VCaP (cell line): ENCODE measurements at regions not wholly inside any gene's neighbourhood (a gene's known extent, or its start where the extent isn't known, plus 50 kb on each side); places are given as distances from the start of the nearest gene placed in this dataset.

ENCODE experiments used
- H3K27ac ChIP-seq: fragments of 450-650 bp; 2 replicates; pipeline ENCODE4 v1.5.1; 2017
- TF ChIP-seq, protein P1 (sequence below): fragments of 450-650 bp; conservative IDR thresholded peaks from 2 replicates; pipeline ENCODE4 v1.5.1; 2017; ENCODE audit warnings: mild to moderate bottlenecking, moderate library complexity

DNA sequence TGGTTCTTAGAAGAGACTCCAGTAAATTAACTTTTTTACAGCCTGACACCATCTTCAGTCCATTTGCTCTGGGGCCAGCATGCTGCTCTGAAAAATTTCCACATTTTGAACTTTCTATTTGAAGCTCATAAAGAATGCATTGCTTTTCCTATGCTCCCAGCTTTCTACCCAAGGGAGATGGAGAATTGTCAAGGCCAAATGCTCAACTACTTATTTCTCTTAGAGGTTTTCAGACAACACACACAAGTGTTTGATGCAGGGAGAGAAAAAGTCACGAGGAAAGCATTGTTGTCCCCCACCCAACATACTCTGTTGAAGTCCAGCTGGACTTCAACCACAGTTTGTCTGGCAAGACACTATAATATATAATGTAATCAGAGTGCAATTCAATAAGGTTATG lies 100.3 kb upstream of the CADPS start:
- TF ChIP-seq, protein P1, sequence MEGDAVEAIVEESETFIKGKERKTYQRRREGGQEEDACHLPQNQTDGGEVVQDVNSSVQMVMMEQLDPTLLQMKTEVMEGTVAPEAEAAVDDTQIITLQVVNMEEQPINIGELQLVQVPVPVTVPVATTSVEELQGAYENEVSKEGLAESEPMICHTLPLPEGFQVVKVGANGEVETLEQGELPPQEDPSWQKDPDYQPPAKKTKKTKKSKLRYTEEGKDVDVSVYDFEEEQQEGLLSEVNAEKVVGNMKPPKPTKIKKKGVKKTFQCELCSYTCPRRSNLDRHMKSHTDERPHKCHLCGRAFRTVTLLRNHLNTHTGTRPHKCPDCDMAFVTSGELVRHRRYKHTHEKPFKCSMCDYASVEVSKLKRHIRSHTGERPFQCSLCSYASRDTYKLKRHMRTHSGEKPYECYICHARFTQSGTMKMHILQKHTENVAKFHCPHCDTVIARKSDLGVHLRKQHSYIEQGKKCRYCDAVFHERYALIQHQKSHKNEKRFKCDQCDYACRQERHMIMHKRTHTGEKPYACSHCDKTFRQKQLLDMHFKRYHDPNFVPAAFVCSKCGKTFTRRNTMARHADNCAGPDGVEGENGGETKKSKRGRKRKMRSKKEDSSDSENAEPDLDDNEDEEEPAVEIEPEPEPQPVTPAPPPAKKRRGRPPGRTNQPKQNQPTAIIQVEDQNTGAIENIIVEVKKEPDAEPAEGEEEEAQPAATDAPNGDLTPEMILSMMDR: no peak
- no peak overlapping the region for H3K27ac ChIP-seq

DNA sequence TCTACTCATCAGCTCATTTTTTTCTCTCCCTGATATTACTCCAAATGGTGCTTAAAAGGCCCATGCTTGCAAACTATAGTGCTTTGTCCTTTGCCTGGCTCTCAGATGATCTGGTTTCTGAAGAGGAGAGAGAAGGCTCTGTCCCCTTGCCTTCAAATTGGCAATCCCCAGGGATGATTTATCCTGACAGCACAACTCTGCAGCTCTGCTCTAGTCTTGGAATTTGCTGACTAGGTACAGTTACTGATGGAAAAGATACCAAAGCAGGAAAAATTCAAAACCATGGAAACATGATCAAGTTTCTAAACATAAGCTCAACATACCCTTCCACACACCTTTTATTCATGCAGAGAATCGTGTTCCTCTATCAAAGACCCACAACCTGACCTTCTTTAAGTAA lies 106.7 kb upstream of the CADPS start:
- TF ChIP-seq, protein P1: no peak
- H3K27ac ChIP-seq: no peak overlapping the region

DNA sequence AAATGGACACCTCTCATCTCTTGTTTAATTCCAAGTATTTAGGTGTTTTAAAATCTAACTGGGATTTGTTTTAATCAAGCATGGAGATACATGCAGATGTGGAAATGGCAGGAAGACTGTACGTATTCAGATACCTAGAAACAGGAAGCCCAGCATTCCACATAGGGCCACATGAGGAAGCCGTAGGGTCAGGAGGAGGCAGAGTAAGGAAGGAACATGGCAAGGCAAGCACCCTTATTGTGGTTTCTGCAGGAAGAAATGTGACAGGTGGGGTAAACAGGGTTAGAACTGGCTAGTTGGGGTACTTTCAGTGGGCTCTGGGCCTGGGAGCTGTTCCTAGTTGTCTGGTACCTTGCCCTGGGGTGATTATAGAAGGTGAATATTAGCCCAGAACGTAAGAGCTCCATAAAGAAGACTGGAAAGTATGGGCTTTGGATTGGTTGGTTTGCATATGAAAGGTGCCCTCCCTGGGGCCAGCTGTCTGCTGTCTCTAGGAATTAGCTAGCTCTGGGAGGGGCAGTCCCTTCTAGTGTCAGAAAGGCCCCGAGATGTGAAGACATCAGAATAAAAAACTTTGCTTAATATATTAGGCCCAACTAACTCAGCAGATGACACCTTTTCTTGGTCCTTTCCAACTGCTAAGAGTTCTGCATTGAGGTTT lies 107.7 kb upstream of the CADPS start:
- no peak overlapping the region for H3K27ac ChIP-seq
- TF ChIP-seq, protein P1: no peak

DNA sequence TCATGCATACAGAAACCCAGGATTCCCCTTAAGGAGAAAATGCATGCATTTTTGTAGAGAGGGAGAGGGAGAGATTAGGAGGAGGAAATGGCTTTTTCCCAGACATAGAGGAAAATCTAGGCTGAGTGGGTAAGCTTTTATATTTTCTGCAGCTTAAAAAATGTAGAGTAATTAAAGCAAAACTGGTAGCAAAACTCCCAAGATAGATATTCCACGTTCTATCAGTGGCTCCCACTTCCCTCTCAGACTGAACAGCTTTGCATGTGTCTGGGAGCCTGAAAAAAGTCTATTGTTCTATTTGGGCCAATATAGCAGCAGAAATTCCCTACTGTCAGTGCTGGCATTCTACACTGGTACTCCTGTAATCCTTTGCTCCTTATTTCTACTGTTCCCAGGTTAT lies 110.8 kb upstream of the CADPS start:
- H3K27ac ChIP-seq: no peak overlapping the region
- TF ChIP-seq, protein P1: no peak

DNA sequence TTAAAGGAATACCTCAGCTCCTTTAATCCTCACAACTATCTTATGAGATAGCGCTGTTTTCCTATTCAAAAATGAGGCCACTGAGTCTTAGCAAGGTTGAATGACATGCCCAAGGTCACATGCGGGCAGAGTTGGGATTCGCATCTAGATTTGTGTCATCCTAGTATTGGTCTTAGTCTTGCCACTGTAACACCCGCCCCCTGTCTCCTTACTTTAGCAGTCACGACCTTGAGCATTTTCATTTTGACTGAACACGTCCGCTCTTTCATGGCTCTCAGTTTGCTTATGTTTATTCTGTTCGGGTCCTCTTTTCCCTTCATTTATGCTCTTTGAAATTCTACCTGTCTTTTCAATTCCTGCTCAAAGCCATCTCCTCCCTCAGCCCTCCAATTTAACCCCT lies 112.5 kb upstream of the CADPS start:
- TF ChIP-seq, protein P1: no peak
- no peak overlapping the region for H3K27ac ChIP-seq

DNA sequence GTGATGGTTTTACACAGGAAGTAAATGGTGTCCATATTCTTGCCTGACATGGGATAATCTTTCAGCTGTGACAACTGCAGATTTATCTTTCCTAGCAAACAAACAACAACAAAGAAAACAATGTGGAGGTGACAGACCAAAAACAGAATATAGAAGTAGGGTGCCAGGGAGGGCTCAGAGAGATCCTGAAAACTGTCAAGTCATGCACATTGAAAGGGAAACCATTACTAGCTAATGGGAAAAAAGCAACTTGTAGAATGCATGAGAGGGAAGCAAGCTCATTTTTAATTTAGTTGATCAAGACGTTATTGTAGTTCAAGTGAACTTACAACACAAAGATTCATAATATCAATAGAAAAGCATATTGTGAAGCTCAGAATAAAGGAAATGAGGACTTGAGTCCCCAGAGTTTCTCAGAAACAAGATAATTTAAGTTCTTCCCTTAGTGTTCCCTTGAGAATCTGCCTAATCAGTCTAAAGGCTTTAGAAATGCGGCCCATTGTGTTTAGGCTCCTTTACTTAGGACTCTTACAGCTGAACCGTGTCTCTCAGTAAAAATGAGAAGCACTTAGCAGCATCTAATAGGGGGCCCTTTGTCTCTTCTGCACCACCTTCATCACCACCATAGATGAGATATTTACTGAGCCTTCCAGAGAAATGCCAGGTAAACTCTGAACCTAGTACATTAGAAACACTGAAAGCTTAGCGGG lies 115.6 kb upstream of the CADPS start:
- no peak overlapping the region for H3K27ac ChIP-seq
- TF ChIP-seq, protein P1: no peak

DNA sequence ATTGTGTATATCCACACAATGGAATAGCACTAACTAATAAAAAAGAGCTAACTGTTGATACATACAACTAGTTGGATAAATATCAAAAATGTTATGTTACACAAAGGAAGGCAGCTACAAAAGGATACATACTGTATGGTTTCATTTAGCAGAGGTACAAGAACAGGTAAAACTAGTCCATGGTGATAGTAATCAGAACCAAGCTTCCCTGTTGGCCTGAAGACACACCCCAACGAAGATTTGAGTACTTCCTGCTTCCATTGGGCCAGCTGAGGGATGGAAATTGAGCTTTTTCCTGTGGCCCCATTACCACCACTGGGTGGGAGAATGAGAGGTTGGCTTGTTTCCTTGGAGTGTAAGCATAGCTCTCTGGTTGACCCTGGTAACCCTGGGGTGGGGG lies 117.3 kb upstream of the CADPS start:
- TF ChIP-seq, protein P1: no peak
- H3K27ac ChIP-seq: no peak overlapping the region
